GM12878 (cell line): ENCODE measurements at regions not wholly inside any gene's neighbourhood (a gene's known extent, or its start where the extent isn't known, plus 50 kb on each side); places are given as distances from the start of the nearest gene placed in this dataset.

Experiments used
- ATAC-seq: fragments of 200-7000 bp; cut with Tn5 transposase; 3 replicates; pipeline ENCODE4 v1.9.1; 2020; ENCODE audit warnings: mild to moderate bottlenecking, moderate library complexity
- BruUV-seq: library from RNA; stranded (reverse); fragments of 400-500 nt; replicated peaks from 2 replicates; lab custom pipeline; 2021; lab: Mats Ljungman, UMichigan
- CTCF ChIA-PET: fragments of 300-600 bp; sonication (Branson Sonifier 250); formaldehyde crosslinking; extraction: SDS; loops from one replicate; lab custom pipeline; 2021; ENCODE audit warnings: inconsistent platforms; lab: Yijun Ruan, JAX
- POLR2A ChIA-PET: fragments of 350-600 bp; formaldehyde crosslinking; extraction: SDS; loops from one replicate; lab custom pipeline; 2021; ENCODE audit warnings: inconsistent platforms; lab: Charles Lee
- RAD21 ChIA-PET: fragments of 300-600 bp; sonication (Branson Sonifier 250); formaldehyde crosslinking; loops from one replicate; lab custom pipeline; 2023; ENCODE audit warnings: antibody characterized with exemption; ENCODE audit not compliant: unreplicated experiment; lab: Charles Lee
- SMC1A ChIA-PET: fragments of 300-600 bp; sonication (Branson Sonifier 250); formaldehyde crosslinking; loops from one replicate; lab custom pipeline; 2023; ENCODE audit not compliant: unreplicated experiment, uncharacterized antibody; lab: Charles Lee
- DNase-seq: peaks from one replicate; pipeline ENCODE4 v3.0.0-alpha.2; 2011; ENCODE audit warnings: low read depth, low spot score
- FAIRE-seq: peaks from 3 replicates; lab custom pipeline; 2011; peaks lifted over from hg19 to GRCh38; lab: Jason Lieb, UNC
- H2AFZ ChIP-seq: 2 replicates; pipeline ENCODE4 v1.6.0; 2011; ENCODE audit warnings: low read depth, low read length, control low read depth; ENCODE audit not compliant: control insufficient read depth
- H3K27ac ChIP-seq: 2 replicates; pipeline ENCODE4 v1.5.1; 2011; ENCODE audit warnings: control low read depth; ENCODE audit not compliant: control insufficient read depth, insufficient read depth
- H3K27me3 ChIP-seq, 2 experiments: replicated peaks in 1 of 2; 2 replicates each; pipeline versions ENCODE4 v1.6.0 to v1.6.1; 2011; ENCODE audit warnings: low read length in 1 of 2; ENCODE audit not compliant: control insufficient read depth in 2 of 2, insufficient read depth in 2 of 2
- H3K36me3 ChIP-seq, 2 experiments: 2 replicates each; pipeline ENCODE4 v1.5.1; 2011; ENCODE audit warnings: low read length in 1 of 2; ENCODE audit not compliant: control insufficient read depth in 2 of 2, insufficient read depth in 2 of 2
- H3K4me1 ChIP-seq: 2 replicates; pipeline ENCODE4 v1.6.1; 2011; ENCODE audit warnings: mild to moderate bottlenecking, low read length, moderate library complexity, mixed read lengths; ENCODE audit not compliant: control insufficient read depth, insufficient read depth
- H3K4me2 ChIP-seq: 2 replicates; pipeline ENCODE4 v1.6.0; 2011; ENCODE audit warnings: control low read depth; ENCODE audit not compliant: control insufficient read depth, insufficient read depth
- H3K4me3 ChIP-seq: fragments of 200-600 bp; sonication (generic); 2 replicates; pipeline ENCODE4 v1.5.1; 2016
- H3K79me2 ChIP-seq: 2 replicates; pipeline ENCODE4 v1.6.0; 2011; ENCODE audit warnings: low read length; ENCODE audit not compliant: control insufficient read depth, insufficient read depth
- H3K9ac ChIP-seq: 2 replicates; pipeline ENCODE4 v1.8.0; 2011; ENCODE audit warnings: low read length, control low read depth, mixed read lengths; ENCODE audit not compliant: control insufficient read depth, insufficient read depth
- H3K9me3 ChIP-seq: replicated peaks from 3 replicates; pipeline ENCODE4 v1.5.1; 2011; ENCODE audit warnings: mild to moderate bottlenecking, low read length; ENCODE audit not compliant: control insufficient read depth, insufficient read depth
- H4K20me1 ChIP-seq: 2 replicates; pipeline ENCODE4 v1.6.0; 2011; ENCODE audit not compliant: control insufficient read depth, insufficient read depth
- GATAD2B ChIP-seq: fragments of 450-650 bp; conservative IDR thresholded peaks from 2 replicates; pipeline ENCODE4 v1.6.1; 2017; ENCODE audit warnings: low read depth, mild to moderate bottlenecking, moderate library complexity
- IKZF1 ChIP-seq: fragments of 450-650 bp; conservative IDR thresholded peaks from 2 replicates; pipeline ENCODE4 v1.6.1; 2017; ENCODE audit warnings: antibody characterized with exemption, mild to moderate bottlenecking
- KDM1A ChIP-seq: fragments of 200-600 bp; sonication (generic); IDR thresholded peaks from 2 replicates; pipeline ENCODE4 v1.6.1; 2016; ENCODE audit warnings: borderline replicate concordance
- KLF5 ChIP-seq: fragments of 450-650 bp; IDR thresholded peaks from 2 replicates; pipeline ENCODE4 v1.6.1; 2014; ENCODE audit warnings: mild to moderate bottlenecking; ENCODE audit not compliant: partially characterized antibody
- MEF2A ChIP-seq: IDR thresholded peaks from 2 replicates; pipeline ENCODE4 v1.6.1; 2011; ENCODE audit warnings: low read depth, mild to moderate bottlenecking, low read length, moderate library complexity; ENCODE audit not compliant: insufficient read depth
- MYB ChIP-seq: fragments of 150-350 bp; IDR thresholded peaks from 2 replicates; pipeline ENCODE4 v1.6.1; 2014; ENCODE audit warnings: mild to moderate bottlenecking, low read depth, low read length, borderline replicate concordance
- NR2C1 ChIP-seq: fragments of 450-650 bp; IDR thresholded peaks from 2 replicates; pipeline ENCODE4 v1.6.1; 2017; ENCODE audit warnings: antibody characterized with exemption, mild to moderate bottlenecking, moderate library complexity
- POU2F2 ChIP-seq: IDR thresholded peaks from 3 replicates; pipeline ENCODE4 v1.6.1; 2011; ENCODE audit warnings: low read depth, mild to moderate bottlenecking, low read length, borderline replicate concordance
- SP1 ChIP-seq: IDR thresholded peaks from one replicate; pipeline ENCODE4 v1.6.1; 2011; ENCODE audit warnings: low read depth, low read length
- TAF1 ChIP-seq: IDR thresholded peaks from 2 replicates; pipeline ENCODE4 v1.6.1; 2011; ENCODE audit warnings: mild to moderate bottlenecking, low read depth, low read length, borderline replicate concordance
- TCF7 ChIP-seq: IDR thresholded peaks from 2 replicates; pipeline ENCODE4 v1.6.1; 2014; ENCODE audit warnings: antibody characterized with exemption, borderline replicate concordance
- ZNF207 ChIP-seq: fragments of 450-650 bp; IDR thresholded peaks from 2 replicates; pipeline ENCODE4 v1.6.1; 2014; ENCODE audit warnings: antibody characterized with exemption, mild to moderate bottlenecking, borderline replicate concordance
- ZNF217 ChIP-seq: fragments of 450-650 bp; IDR thresholded peaks from 2 replicates; pipeline ENCODE4 v1.6.1; 2017; ENCODE audit warnings: antibody characterized with exemption, mild to moderate bottlenecking
- WGBS: methylation state at CpG from one replicate; pipeline ENCODE4 v1.1.6; 2016; ENCODE audit warnings: low lambda C conversion rate; ENCODE audit not compliant: insufficient replicate concordance, insufficient coverage; ENCODE audit errors: missing lambda C conversion rate; 5-methylcytosine and 5-hydroxymethylcytosine counted together
- in situ Hi-C: fragments of 300-500 bp; cut with MboI; formaldehyde crosslinking; loops from 9 replicates; pipeline ENCODE4 v1.14.3; 2018; ENCODE audit warnings: mixed read lengths
- intact Hi-C: fragments of 100-400 bp; cut with micrococcal nuclease; formaldehyde crosslinking; loops from one replicate; pipeline ENCODE4 v1.14.2; 2022; ENCODE audit not compliant: unreplicated experiment
- TF ChIP-seq, protein P1 (sequence below): IDR thresholded peaks from 2 replicates; pipeline ENCODE4 v1.6.1; 2011; ENCODE audit warnings: mild to moderate bottlenecking, low read depth, low read length, moderate library complexity; ENCODE audit not compliant: insufficient replicate concordance
- TF ChIP-seq, protein P2 (sequence below): fragments of 150-350 bp; IDR thresholded peaks from 2 replicates; pipeline ENCODE4 v1.6.1; 2016; ENCODE audit warnings: low read depth, low read length
- TF ChIP-seq, protein P3 (sequence below): IDR thresholded peaks from 2 replicates; pipeline ENCODE4 v1.6.1; 2012; ENCODE audit warnings: low read length, inconsistent platforms
- TF ChIP-seq, protein P4 (sequence below): fragments of 450-650 bp; IDR thresholded peaks from 2 replicates; pipeline ENCODE4 v1.6.1; 2017; ENCODE audit warnings: borderline replicate concordance

DNA sequence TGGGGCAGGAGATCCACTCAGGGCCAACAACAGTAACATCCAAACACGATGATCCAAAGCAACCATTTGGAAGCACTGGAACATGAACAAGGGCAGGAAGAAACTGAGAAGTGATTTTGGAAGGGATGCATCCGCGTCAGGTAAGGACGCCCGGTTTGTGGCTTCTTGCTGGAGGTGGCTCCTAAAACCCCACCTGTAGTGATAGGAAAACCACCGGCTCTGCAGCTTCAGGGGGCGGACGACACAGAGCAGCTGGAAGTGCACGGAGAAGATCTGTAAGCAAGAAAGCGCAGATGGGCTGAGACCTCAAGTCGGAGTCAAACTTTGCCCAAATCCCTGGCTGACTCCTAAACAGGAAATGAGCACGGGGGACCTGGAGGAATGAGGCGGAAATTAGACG lies 1066.1 kb downstream of the BRD1 start:
- DNase-seq = no peak
- in situ Hi-C loops = no loop called here
- H3K4me1 ChIP-seq = no peaks in the 10 kb centered on the region
- no peaks in the 10 kb centered on the region for H3K27me3 ChIP-seq
- H3K9ac ChIP-seq = no peak overlapping the region
- SMC1A ChIA-PET = no interaction called here
- H3K4me3 ChIP-seq = no peak overlapping the region
- no peak for FAIRE-seq
- no peak overlapping the region for H3K27ac ChIP-seq
- H3K9me3 ChIP-seq = no peaks in the 10 kb centered on the region; the same call in 2 of the 3 replicates
- no peak for TF ChIP-seq POU2F2
- TF ChIP-seq GATAD2B = no peak
- no peak for TF ChIP-seq ZNF217
- no peak for TF ChIP-seq NR2C1
- no peak for TF ChIP-seq SP1
- TF ChIP-seq, protein P1, sequence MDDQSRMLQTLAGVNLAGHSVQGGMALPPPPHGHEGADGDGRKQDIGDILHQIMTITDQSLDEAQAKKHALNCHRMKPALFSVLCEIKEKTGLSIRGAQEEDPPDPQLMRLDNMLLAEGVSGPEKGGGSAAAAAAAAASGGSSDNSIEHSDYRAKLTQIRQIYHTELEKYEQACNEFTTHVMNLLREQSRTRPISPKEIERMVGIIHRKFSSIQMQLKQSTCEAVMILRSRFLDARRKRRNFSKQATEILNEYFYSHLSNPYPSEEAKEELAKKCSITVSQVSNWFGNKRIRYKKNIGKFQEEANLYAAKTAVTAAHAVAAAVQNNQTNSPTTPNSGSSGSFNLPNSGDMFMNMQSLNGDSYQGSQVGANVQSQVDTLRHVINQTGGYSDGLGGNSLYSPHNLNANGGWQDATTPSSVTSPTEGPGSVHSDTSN = no peak
- TF ChIP-seq KDM1A = no peak
- TF ChIP-seq, protein P2, sequence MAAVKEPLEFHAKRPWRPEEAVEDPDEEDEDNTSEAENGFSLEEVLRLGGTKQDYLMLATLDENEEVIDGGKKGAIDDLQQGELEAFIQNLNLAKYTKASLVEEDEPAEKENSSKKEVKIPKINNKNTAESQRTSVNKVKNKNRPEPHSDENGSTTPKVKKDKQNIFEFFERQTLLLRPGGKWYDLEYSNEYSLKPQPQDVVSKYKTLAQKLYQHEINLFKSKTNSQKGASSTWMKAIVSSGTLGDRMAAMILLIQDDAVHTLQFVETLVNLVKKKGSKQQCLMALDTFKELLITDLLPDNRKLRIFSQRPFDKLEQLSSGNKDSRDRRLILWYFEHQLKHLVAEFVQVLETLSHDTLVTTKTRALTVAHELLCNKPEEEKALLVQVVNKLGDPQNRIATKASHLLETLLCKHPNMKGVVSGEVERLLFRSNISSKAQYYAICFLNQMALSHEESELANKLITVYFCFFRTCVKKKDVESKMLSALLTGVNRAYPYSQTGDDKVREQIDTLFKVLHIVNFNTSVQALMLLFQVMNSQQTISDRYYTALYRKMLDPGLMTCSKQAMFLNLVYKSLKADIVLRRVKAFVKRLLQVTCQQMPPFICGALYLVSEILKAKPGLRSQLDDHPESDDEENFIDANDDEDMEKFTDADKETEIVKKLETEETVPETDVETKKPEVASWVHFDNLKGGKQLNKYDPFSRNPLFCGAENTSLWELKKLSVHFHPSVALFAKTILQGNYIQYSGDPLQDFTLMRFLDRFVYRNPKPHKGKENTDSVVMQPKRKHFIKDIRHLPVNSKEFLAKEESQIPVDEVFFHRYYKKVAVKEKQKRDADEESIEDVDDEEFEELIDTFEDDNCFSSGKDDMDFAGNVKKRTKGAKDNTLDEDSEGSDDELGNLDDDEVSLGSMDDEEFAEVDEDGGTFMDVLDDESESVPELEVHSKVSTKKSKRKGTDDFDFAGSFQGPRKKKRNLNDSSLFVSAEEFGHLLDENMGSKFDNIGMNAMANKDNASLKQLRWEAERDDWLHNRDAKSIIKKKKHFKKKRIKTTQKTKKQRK = no peak
- TF ChIP-seq, protein P3, sequence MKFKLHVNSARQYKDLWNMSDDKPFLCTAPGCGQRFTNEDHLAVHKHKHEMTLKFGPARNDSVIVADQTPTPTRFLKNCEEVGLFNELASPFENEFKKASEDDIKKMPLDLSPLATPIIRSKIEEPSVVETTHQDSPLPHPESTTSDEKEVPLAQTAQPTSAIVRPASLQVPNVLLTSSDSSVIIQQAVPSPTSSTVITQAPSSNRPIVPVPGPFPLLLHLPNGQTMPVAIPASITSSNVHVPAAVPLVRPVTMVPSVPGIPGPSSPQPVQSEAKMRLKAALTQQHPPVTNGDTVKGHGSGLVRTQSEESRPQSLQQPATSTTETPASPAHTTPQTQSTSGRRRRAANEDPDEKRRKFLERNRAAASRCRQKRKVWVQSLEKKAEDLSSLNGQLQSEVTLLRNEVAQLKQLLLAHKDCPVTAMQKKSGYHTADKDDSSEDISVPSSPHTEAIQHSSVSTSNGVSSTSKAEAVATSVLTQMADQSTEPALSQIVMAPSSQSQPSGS = no peak
- TF ChIP-seq MYB = no peak
- no peak for TF ChIP-seq KLF5
- no peak for TF ChIP-seq ZNF207
- TF ChIP-seq IKZF1 = no peak
- TF ChIP-seq TCF7 = no peak
- TF ChIP-seq TAF1 = no peak
- TF ChIP-seq, protein P4, sequence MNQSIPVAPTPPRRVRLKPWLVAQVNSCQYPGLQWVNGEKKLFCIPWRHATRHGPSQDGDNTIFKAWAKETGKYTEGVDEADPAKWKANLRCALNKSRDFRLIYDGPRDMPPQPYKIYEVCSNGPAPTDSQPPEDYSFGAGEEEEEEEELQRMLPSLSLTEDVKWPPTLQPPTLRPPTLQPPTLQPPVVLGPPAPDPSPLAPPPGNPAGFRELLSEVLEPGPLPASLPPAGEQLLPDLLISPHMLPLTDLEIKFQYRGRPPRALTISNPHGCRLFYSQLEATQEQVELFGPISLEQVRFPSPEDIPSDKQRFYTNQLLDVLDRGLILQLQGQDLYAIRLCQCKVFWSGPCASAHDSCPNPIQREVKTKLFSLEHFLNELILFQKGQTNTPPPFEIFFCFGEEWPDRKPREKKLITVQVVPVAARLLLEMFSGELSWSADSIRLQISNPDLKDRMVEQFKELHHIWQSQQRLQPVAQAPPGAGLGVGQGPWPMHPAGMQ = no peak
- TF ChIP-seq MEF2A = no peak
- TF ChIP-seq, all 136 proteins: peak for 0
- WGBS = 53% methylated on average over 14 of the region's 14 CpGs
- ATAC-seq = no peak
- BruUV-seq = no TSS peak
- Histone ChIP-seq H3K79me2 (no peaks in the 10 kb centered on the region), H2AFZ (no peak overlapping the region), H4K20me1 (no peaks in the 10 kb centered on the region), H3K4me2 (no peak overlapping the region), H3K36me3 (no peaks in the 10 kb centered on the region)
- ChIA-PET POLR2A (no interaction called here), RAD21 (no interaction called here), CTCF (no interaction called here)
- intact Hi-C loops = no loop called here
